HG03066 (cell line): ENCODE measurements at regions not wholly inside any gene's neighbourhood (a gene's known extent, or its start where the extent isn't known, plus 50 kb on each side); places are given as distances from the start of the nearest gene placed in this dataset.
"Not testable (repeated sequence)": the region's sequence is repeated elsewhere in the genome, so short reads cannot be mapped to it uniquely, and the experiment has no call there.

Experiments
- ATAC-seq: cut with Tn5 transposase; IDR thresholded peaks from one replicate; pipeline ENCODE4 v1.9.1; 2021; ENCODE audit warnings: low read depth; ENCODE audit not compliant: unreplicated experiment

- ATAC-seq, result no peak
These were observed 471.2 kb downstream of the GASK1B start for GRCh38 chr4:157701695-157701994.

DNA sequence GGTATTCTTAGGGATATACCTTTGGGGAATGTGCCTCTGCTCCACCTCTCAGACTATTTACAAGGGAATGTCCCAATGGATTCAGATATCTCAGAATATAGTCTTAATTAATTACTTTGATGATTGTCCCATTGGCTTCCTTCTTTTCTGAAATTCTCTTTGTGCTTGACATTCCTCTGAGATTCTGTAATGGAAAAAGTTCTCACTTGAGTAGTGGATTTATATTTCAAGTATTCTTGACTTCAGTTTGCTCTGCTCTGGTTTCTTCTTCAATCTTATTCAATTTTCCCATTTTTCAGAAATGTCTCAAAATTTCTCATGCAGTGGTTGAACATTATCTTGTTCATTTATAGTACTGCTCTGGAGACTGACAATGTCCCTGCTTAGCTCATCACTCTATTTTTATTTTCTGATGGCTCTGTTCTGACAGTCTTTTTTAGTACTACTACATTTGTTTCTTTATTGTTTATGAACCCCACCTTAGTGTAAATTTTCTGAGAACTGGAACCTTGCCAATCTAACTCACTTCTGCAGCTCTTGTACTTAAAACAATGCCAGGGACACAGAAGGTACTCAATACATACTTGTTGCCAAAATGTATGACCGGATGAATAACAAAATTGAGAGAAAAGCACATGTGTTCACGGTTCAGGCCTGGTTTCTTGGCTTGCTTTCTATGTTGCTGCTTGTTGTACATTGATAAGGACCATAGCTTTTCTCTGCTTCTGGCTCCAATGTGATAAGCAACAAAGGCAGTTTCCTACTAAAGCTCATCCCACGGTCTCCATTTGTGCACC lies 471.7 kb downstream of the GASK1B start:
- no peak for ATAC-seq

- no peak for ATAC-seq
These were observed 468.9 kb downstream of the GRIA2 start for GRCh38 chr4:157689476-157689875.

DNA sequence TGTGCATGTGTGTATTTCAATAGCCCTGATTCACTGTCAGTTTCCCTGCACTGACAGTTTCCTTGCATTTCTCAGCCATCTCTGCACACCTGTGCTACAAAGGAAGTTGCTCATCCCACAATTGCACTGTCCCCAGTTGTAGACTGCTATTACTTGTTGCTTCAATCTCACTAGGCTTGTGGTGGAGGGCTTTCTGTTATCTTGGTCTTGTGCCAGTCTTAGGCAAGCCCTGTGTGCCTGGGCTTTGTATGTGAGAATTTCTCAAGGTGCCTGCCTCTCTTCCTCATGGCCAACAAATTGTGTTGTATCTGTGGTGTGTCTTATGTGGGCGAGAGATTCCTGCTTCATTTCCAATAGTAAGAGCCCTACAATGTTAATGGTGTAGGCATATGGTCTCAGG lies 467.4 kb downstream of the GRIA2 start:
- ATAC-seq, result no peak

- not testable (repeated sequence) for ATAC-seq
These were observed 458.8 kb downstream of the GRIA2 start for GRCh38 chr4:157679326-157679725.

DNA sequence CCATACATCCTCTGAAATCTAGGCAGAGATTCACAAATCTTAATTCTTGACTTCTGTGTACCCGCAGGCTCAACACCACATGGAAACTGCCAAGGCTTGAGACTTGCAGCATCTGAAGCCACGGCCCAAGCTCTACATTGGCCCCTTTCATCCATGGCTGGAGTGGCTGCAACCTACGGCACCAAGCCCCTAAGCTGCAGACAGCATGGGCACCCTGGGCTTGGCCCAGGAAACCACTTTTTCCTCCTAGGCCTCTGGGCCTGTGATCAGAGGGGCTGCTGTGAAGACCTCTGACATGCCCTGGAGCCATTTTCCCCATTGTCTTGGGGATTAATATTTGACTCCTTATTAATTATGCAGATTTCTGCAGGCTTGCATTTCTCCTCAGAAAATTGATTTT lies 457.9 kb downstream of the GRIA2 start:
- ATAC-seq, result no peak

DNA sequence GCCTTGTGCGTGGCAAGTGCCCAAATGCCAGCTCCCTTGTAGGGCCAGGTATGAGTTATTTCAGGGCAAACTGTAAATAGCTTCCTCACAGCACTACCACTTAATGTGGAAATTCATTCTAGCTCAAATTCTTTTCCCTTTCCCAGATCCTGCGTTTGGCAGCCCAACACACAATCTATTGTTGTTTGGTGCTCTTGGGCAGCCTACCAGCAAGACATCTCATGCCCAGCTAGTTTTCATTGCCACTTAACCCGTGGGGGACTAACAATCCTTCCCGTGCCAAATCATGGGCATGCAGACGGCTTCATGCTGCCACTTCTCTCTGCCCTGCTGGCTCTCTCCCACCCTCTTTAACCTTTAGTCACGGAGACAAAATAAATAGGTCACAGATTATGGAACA lies 454.2 kb downstream of the GRIA2 start:
- ATAC-seq, result no peak

DNA sequence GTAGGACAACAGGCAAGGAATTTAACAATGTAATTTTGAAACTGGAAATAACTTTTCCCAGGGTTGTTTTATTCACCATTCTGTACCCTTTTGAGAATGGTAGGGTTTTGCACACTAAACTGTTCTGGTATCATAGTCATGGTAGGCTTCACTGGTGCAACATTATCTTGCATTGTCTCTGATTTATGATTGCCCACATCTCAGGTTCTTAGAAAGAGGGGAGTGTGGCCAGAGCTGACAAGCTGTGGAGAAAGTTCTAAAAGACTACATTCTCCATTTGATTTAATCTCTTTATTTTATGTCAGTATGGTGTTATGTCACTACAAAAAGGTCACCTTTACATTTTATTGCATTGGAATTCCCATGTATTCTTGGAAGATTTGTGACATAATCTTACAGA lies 447.3 kb downstream of the GRIA2 start:
- no peak for ATAC-seq

DNA sequence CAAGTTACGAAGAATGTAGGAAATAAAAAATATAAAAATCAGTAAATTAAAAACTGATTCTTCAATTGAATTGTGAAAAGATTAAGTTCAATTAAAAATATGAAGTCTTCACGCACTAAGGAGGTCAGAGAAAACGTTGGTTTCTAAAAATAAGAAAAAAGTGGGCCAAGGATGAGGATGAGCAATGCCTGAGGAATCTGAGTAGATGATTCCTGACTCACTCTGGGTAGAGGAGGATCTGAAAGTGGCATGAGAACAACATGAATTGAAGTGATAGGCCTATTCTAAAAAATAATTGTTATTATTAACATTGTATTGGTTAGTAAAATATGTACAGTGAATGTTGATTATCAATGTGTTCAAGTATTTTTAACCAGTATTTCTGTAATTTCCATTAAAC lies 444.2 kb downstream of the GRIA2 start:
- no peak for ATAC-seq

DNA sequence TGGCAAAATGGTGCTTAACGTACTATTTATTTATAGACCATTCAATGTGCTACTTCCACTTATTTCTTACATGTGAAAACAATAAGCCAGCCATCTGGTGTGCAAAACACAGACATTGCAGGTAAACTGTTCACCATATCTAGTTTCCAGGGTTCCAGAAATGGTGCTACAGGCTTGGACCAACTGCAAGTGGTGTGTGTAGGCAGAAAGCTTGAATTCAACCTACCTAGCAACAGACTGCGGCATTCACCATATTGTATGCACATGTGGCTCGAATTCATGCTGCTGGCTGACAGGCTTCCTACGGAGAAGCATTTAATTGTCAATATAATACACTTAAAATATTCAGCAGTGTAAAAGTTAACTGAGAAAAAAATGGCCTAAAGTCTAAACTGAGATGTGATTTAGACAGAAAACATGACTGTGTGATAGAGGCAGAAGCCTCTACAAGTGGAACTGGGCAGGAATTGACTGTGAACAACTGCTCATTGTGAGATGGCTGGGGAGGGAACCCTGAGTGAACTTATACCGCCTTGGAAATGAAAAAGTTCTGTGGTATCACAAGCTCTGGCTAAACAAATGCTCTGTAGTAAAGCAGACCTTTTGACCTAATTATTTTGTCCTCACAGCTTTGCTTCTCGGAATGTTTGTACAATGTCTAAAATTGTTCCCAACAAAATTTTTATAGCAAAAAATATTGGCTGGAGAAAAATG lies 434.7 kb downstream of the GRIA2 start:
- no peak for ATAC-seq

GRCh38 chr4:157643257-157643656 lies 422.7 kb downstream of the GRIA2 start:
- ATAC-seq, result no peak

GRCh38 chr4:157634057-157634456 lies 413.5 kb downstream of the GRIA2 start:
- ATAC-seq, result no peak

GRCh38 chr4:157616741-157617472 lies 396.4 kb downstream of the GRIA2 start:
- no peak for ATAC-seq

- no peak for ATAC-seq
These were observed 387.5 kb downstream of the GRIA2 start for GRCh38 chr4:157607996-157608395.

- ATAC-seq, result no peak
These were observed 380.1 kb downstream of the GRIA2 start for GRCh38 chr4:157600583-157600982.

GRCh38 chr4:157591245-157591644 lies 370.7 kb downstream of the GRIA2 start:
- ATAC-seq, result no peak

DNA sequence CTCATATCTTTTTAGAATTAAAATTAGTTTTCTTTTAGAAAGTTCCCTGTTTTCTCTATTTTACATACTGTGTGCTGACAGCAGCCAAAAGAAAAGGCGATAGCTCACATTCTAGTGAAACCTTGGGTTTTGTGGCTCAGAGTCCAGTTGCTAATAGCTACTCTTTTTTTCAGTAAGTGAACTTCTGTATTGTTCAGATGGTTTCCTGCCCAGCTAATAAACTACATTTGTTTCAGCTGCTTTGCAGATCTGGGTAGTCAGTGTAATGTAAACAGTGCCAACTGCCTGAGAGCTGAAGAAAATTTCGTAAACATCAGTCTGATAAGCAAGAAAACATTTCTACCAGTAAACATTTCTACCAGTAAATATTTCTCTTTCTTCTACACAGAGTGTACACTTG lies 370.2 kb downstream of the GRIA2 start:
- ATAC-seq, result no peak

DNA sequence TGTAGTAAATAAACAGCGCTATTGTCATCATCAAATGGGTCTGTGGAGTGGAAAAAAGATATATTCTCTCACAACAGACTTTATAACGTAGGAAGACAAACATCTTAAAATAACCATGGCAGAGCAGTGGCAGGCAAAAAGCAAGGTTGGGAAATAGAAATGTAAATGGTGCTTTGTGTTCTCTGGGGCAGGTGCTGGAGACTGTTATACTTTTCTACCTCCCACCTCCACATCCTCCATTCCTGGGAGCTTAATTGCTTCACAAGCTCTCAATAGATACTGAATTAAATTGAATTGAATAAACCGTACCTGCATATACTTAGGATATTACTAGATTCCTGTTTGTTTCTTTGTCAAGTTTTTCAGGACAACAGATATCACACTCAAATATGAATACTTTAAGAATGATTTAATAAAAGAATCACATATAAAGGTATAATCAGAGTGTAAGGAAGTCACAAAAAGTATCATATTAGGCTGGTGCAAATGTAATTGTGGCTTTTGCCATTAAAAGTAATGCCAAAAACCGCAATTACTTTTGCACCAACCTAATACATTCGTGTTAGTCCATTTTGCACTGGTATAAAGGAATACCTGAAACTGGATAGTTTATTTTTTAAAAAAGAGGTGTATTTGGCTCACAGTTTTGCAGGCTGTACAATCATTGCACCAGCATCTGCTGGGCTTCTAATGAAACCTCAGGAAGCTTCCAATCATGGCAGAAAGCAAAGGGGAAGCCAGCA lies 367.3 kb downstream of the GRIA2 start:
- no peak for ATAC-seq

- ATAC-seq, result no peak
These were observed 361.6 kb downstream of the GRIA2 start for GRCh38 chr4:157582141-157582540.

- no peak for ATAC-seq
These were observed 356.2 kb downstream of the GRIA2 start for GRCh38 chr4:157576671-157577217.

- no peak for ATAC-seq
These were observed 354.8 kb downstream of the GRIA2 start for GRCh38 chr4:157575339-157575738.
